Smooth muscle cell (in vitro differentiated cells): ENCODE measurements at regions not wholly inside any gene's neighbourhood (a gene's known extent, or its start where the extent isn't known, plus 50 kb on each side); places are given as distances from the start of the nearest gene placed in this dataset.

Source experiments
- DNase-seq: peaks from one replicate; lab custom pipeline; 2025; ENCODE audit not compliant: unreplicated experiment; lab: John Stamatoyannopoulos, UW
- H2AFZ ChIP-seq: fragments of 200-600 bp; sonication (generic); 2 replicates; pipeline ENCODE4 v1.6.0; 2016; ENCODE audit warnings: antibody characterized with exemption, low read depth, mild to moderate bottlenecking
- H3F3A ChIP-seq: fragments of 200-600 bp; sonication (generic); 2 replicates; pipeline ENCODE4 v1.6.0; 2017; ENCODE audit warnings: antibody characterized with exemption, low read depth
- H3K27ac ChIP-seq: fragments of 200-600 bp; sonication (generic); 2 replicates; pipeline ENCODE4 v1.5.1; 2016; ENCODE audit warnings: low read depth, mild to moderate bottlenecking
- H3K27me3 ChIP-seq: fragments of 200-600 bp; sonication (generic); 2 replicates; pipeline ENCODE4 v1.6.1; 2016; ENCODE audit warnings: low read depth, mild to moderate bottlenecking
- H3K36me3 ChIP-seq: fragments of 200-600 bp; sonication (generic); 2 replicates; pipeline ENCODE4 v1.5.1; 2016; ENCODE audit warnings: low read depth
- H3K4me1 ChIP-seq: fragments of 200-600 bp; sonication (generic); 2 replicates; pipeline ENCODE4 v1.5.1; 2016; ENCODE audit warnings: low read depth
- H3K4me2 ChIP-seq: fragments of 200-600 bp; sonication (generic); 2 replicates; pipeline ENCODE4 v1.6.0; 2016; ENCODE audit warnings: mild to moderate bottlenecking
- H3K4me3 ChIP-seq: fragments of 200-600 bp; sonication (generic); 2 replicates; pipeline ENCODE4 v1.5.1; 2016; ENCODE audit warnings: mild to moderate bottlenecking
- H3K79me2 ChIP-seq: fragments of 200-600 bp; sonication (generic); 2 replicates; pipeline ENCODE4 v1.6.0; 2016; ENCODE audit warnings: low read depth, mild to moderate bottlenecking
- H3K9ac ChIP-seq: fragments of 200-600 bp; sonication (generic); 2 replicates; pipeline ENCODE4 v1.6.0; 2016; ENCODE audit warnings: low read depth
- H3K9me3 ChIP-seq: fragments of 200-600 bp; sonication (generic); replicated peaks from 2 replicates; pipeline ENCODE4 v1.5.1; 2016; ENCODE audit warnings: low read depth
- H4K20me1 ChIP-seq: fragments of 200-600 bp; sonication (generic); 2 replicates; pipeline ENCODE4 v1.6.0; 2016; ENCODE audit warnings: low read depth
- WGBS: methylation state at CpG from one replicate; pipeline ENCODE4 v1.1.7; 2016; ENCODE audit warnings: low lambda C conversion rate; 5-methylcytosine and 5-hydroxymethylcytosine counted together
- TF ChIP-seq, protein P1 (sequence below): fragments of 200-600 bp; sonication (generic); IDR thresholded peaks from 2 replicates; pipeline ENCODE4 v1.5.1; 2017; ENCODE audit warnings: borderline replicate concordance, mild to moderate bottlenecking, antibody characterized with exemption; ENCODE audit not compliant: insufficient read depth, poor library complexity, severe bottlenecking

DNA sequence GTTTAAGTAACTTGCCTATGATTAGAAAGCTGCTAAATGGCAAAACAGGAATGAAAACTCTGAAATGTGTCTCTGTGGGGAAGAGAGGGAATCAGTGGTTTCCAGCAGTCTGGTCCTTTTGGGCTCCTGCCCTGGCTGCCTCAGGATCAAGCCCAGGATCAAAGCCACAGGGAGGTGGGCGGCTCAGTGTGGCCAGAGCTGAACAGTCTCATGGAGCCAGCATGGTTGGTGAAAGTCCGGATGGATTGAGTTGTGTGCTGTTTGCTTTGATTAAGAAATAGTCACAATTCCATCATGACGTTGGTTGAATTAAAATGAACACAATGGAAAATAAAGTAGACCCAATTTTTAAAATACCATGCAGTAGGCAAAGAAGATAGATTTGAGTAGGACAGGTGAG, 344.2 kb downstream of the LPIN1 start:
- no peak for DNase-seq
- H3K4me1 ChIP-seq: no peaks in the 10 kb centered on the region
- no peak overlapping the region for H2AFZ ChIP-seq
- no peak overlapping the region for H3K4me3 ChIP-seq
- TF ChIP-seq, protein P1, sequence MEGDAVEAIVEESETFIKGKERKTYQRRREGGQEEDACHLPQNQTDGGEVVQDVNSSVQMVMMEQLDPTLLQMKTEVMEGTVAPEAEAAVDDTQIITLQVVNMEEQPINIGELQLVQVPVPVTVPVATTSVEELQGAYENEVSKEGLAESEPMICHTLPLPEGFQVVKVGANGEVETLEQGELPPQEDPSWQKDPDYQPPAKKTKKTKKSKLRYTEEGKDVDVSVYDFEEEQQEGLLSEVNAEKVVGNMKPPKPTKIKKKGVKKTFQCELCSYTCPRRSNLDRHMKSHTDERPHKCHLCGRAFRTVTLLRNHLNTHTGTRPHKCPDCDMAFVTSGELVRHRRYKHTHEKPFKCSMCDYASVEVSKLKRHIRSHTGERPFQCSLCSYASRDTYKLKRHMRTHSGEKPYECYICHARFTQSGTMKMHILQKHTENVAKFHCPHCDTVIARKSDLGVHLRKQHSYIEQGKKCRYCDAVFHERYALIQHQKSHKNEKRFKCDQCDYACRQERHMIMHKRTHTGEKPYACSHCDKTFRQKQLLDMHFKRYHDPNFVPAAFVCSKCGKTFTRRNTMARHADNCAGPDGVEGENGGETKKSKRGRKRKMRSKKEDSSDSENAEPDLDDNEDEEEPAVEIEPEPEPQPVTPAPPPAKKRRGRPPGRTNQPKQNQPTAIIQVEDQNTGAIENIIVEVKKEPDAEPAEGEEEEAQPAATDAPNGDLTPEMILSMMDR: no peak
- no peaks in the 10 kb centered on the region for H4K20me1 ChIP-seq
- no peak overlapping the region for H3K27ac ChIP-seq
- H3K27me3 ChIP-seq: no peaks in the 10 kb centered on the region
- peak overlapping the region; percentile 12 for H3K4me2 ChIP-seq
- WGBS: 66% methylated on average over 3 of the region's 3 CpGs
- no peak overlapping the region for H3K9ac ChIP-seq
- H3F3A ChIP-seq: no peaks in the 10 kb centered on the region
- H3K9me3 ChIP-seq: no peaks in the 10 kb centered on the region
- no peaks in the 10 kb centered on the region for H3K79me2 ChIP-seq
- H3K36me3 ChIP-seq: no peaks in the 10 kb centered on the region

DNA sequence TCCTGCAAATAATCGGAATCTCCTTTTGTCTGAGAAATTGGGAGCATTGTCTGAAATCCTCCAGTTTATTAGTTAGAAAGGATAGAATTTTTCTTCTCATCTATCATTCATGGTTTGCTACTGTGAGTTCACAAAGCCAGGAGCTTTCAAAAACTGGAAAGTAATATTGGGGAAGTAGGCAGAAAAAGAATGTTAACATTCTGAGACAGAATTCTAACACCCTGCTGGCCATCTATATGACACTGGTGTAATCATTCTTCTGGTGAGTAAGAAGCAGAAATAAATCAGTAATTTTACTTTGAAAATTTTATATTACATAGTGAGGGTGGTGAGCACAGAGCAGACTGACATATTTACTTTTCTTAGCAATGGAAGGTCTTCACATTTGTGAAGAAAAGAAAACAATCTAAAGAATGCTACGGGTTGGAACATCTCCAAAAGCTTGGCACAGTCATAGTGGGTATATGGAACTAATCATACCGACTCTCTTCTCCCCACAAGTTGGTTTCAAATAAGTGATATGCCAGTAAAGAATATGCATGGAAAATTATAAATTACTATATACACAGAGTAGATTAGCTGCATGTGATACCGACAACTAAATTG, 344.9 kb downstream of the LPIN1 start:
- Histone ChIP-seq H3K4me1 (no peaks in the 10 kb centered on the region), H3K4me2 (no peak overlapping the region), H3K9ac (no peak overlapping the region), H3F3A (no peaks in the 10 kb centered on the region), H4K20me1 (no peaks in the 10 kb centered on the region), H3K79me2 (no peaks in the 10 kb centered on the region), H3K27me3 (no peaks in the 10 kb centered on the region), H3K36me3 (no peaks in the 10 kb centered on the region), H3K9me3 (no peaks in the 10 kb centered on the region), H3K27ac (no peak overlapping the region), H2AFZ (no peak overlapping the region), H3K4me3 (no peak overlapping the region)
- WGBS: 96% methylated on average over 4 of the region's 4 CpGs
- DNase-seq: no peak
- TF ChIP-seq, protein P1: no peak

DNA sequence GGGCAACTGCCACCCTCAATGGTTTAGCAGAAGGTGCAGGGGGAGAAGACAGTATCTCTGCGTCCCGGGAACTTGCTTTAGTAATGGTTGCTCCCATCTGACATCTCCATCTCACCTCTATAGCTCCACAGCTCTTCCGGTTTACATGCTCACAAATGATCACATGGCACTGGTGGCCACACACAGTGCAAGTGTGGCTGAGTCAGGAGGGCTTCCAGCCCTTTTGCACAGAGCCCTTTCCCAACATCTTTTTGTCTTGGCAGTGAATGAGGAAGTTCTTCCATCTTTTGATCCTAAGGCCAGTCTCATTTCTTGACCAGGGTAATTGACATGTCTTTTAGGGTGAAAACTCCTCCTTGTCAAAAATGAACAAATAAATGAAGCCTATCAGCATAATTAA, 347.7 kb downstream of the LPIN1 start:
- Histone ChIP-seq H3K4me1 (no peaks in the 10 kb centered on the region), H3K36me3 (no peaks in the 10 kb centered on the region), H3K4me3 (no peak overlapping the region), H3F3A (no peaks in the 10 kb centered on the region), H3K79me2 (no peaks in the 10 kb centered on the region), H2AFZ (no peak overlapping the region), H3K27ac (no peak overlapping the region), H3K9me3 (no peaks in the 10 kb centered on the region), H3K4me2 (no peak overlapping the region), H3K27me3 (no peaks in the 10 kb centered on the region), H3K9ac (no peak overlapping the region), H4K20me1 (no peaks in the 10 kb centered on the region)
- TF ChIP-seq, protein P1: no peak
- no peak for DNase-seq
- WGBS: 92% methylated on average over 3 of the region's 3 CpGs
